HG03025 (cell line): ENCODE measurements at regions not wholly inside any gene's neighbourhood (a gene's known extent, or its start where the extent isn't known, plus 50 kb on each side); places are given as distances from the start of the nearest gene placed in this dataset.
"Not testable (repeated sequence)": the region's sequence is repeated elsewhere in the genome, so short reads cannot be mapped to it uniquely, and the experiment has no call there.

Source experiments
- ATAC-seq: cut with Tn5 transposase; IDR thresholded peaks from one replicate; pipeline ENCODE4 v1.9.1; 2021; ENCODE audit warnings: mild to moderate bottlenecking, moderate library complexity; ENCODE audit not compliant: unreplicated experiment, low FRiP score

DNA sequence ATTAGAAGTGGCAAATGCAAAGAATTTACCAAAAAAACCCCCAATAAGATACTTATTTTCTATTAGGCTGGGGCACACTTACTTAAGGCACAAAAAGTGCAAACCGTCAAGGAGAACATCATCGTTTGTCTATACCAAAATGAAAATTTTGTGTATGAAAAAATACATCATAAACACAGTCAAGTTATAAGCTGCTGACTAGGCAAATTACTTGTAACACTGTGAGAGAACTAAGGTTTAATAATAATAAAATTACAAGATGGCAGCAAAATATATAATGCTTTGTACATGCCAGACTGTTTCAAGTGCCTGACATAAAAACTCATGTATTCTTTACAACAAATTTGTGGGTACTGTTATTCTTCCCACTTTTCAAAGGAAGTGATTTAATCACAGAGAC is 297.2 kb upstream of the CRBN start:
- ATAC-seq = no peak

DNA sequence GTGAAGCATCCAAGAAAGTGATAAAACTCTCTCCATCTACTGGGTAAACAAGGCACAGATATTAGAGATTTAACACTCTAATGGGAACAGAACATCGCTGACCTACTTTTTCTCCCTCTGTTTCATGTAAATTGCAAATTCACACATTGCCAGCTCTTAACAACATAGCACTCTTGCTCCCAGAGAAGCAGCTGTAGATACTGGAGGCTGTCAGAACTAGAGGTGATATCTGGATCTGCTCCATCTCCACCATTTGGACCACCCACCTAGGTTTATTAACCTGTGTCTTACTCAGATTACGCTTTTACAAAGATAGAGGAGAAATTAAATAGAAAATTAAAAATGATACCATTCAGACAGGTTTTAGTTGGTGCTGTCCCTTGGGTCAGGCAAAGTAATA is 289.1 kb upstream of the CRBN start:
- ATAC-seq = no peak

- no peak for ATAC-seq
These were observed 284.6 kb upstream of the CRBN start for GRCh38 chr3:3464131-3464530.

DNA sequence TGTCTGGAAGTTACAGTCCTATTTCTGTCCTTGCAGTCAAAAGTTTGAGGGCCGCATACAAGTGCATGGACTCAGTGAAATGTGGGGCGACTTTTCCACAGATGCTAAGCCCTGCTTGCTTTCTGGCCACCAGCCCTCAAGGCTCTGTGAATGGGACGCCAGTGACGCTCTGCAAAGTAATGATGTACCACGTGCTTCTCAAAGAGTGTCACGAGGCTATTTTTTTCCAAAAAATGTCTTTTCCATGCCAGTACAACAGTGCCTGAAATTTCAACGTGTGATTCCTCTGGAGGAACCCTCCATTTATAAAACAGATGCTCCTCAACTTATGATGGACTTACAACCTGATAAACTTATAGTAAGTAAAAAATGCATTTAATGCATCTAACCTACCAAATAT is 281.8 kb upstream of the CRBN start:
- no peak for ATAC-seq

GRCh38 chr3:3448468-3448867 is 269.0 kb upstream of the CRBN start:
- no peak for ATAC-seq

GRCh38 chr3:3447641-3448040 is 268.1 kb upstream of the CRBN start:
- ATAC-seq = no peak

- ATAC-seq = no peak
These were observed 266.8 kb upstream of the CRBN start for GRCh38 chr3:3446251-3446650.

DNA sequence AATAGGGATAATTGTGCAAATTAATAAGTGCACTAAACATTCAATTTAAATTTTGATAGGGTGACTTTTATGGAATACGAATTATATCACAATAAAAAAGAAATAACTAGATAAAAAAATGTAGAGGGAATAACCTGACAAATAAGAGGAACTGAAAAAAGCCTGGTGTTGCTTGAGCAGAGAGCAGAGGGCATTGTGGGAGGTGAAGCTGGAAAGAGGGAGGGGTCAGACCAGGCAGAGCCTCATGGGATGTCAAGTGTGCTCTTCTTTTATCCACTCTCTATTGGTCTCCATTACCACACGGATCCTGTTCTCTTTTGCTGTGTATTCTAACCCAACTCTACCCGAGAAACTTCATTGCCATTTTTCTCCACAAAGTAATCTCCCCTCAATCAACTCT is 264.0 kb upstream of the CRBN start:
- no peak for ATAC-seq

- no peak for ATAC-seq
These were observed 254.2 kb upstream of the CRBN start for GRCh38 chr3:3433711-3434110.

DNA sequence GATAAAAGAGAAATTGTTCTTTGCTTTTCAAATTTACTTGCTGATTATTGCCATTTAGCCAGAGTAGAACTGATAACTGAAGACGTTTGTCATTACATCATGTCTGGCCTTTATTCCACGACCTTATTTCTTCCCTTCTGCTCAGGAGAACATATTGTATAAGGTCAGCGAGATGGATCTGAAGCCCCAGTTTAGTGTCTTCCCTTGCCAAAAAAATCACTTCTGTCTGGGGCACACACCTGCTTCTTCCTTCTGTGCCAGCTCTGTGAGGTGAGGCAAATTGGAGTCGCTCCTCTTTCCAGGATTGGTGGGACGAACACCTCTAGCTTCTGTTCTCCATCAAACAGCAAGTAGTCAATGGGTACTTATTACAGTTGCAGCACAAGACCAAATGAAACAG is 250.3 kb upstream of the CRBN start:
- ATAC-seq = no peak

- ATAC-seq = not testable (repeated sequence)
These were observed 228.2 kb upstream of the CRBN start for GRCh38 chr3:3407707-3408106.

DNA sequence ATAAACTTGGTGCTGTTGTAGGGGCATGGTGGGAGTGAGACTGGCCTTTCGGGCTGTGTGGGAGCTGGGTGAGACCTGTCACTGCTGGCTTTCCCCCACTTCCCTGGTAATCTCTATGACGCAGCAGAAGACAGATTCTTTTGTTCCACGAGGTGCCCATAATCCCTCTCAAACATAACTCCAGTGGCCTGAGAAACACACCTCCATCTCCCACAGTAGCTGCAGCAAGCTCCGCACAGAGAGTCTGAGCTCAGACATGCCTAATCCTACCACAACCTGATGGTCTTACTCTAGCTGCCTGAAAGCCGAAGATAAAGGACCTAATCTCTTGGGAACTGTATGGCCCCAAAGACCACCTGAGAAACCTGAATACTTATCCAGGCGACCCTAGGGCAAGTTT is 225.6 kb upstream of the CRBN start:
- ATAC-seq = no peak

DNA sequence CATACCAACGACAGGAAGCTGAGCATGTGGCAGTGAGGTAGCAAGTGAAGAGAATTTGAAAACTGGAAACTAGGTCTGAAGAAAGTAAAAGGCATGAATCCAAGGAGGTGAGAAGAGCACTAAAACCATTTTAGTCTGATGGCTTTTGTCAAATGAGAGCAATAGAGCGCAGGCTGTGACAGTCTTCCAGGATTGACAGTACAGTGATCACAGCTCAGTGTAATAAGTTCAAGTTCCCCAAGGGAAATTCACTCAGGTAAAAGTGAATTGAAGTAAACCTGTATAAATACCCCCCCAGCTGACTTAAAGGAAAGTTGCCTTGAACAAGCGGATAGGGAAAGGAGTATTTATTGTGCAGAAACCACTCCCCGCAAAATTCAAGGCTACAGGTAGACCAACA is 224.2 kb upstream of the CRBN start:
- no peak for ATAC-seq

- ATAC-seq = no peak
These were observed 213.5 kb upstream of the CRBN start for GRCh38 chr3:3392946-3393345.

DNA sequence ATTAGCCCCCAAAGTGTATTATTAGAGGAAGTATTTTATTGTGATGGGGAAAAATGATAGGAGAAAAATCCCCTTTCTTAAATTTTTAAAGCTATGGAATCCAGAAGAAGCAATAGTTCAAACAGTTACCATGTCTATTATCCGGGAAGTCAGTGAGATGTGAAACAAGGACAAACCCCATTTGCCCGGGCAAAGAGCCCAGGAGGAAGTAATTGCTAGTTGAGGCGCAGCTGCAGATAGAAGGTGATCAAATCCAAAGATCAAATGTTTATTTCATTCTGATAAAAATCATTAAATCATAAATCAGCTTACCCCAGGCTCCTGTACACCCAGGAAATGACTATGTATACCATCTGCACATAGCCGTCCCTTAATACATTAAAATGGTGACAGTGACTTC is 204.0 kb upstream of the CRBN start:
- no peak for ATAC-seq

DNA sequence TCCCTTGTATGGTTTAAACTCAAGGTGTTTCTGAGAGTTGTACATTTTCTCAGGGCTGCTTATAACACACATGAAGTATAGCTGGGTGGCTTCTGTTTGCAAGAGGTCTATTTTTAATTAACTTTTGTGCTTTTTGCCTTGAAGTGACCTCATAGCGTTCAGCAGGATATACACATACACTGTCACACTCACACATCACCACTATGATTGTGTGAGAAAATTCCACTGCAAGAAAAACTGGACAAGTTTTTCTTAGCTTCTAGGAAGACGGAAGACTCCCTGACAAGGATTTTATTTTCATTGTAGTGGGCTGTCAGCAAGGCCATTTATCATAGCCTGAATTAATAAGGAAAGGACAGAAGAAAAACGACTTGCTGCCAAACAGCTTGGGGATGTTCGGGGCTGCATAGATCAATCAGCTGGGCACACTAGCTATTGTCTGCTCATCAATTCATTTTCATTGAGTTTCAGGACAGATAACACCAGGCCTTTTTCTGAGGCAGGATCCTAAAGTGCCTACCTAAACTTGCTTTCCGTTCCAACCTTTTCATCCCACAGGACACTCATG is 192.8 kb upstream of the CRBN start:
- no peak for ATAC-seq

GRCh38 chr3:3368306-3368705 is 188.8 kb upstream of the CRBN start:
- ATAC-seq = no peak

DNA sequence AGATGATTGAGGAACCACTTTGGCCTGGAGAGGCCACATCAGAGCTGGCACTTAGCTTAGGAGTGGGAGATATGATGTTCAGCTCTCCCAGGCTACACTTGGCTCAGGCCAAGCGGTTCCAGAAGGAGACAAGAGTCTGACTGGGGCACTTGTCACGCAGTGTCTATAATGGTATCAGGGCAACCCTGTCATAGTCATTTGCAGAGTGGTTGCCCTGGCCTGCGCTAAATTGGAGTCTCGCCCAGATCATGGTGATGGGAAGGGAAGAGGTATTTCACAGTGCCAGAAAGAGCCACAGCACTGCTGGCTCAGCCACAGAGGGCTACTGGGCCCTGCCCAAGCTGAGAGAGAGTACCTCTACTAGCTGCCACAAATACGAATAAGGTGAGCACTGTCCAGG is 186.9 kb upstream of the CRBN start:
- ATAC-seq = no peak

- no peak for ATAC-seq
These were observed 186.2 kb upstream of the CRBN start for GRCh38 chr3:3365716-3366115.

GRCh38 chr3:3356846-3357245 is 177.4 kb upstream of the CRBN start:
- ATAC-seq = no peak

GRCh38 chr3:3355442-3355841 is 176.0 kb upstream of the CRBN start:
- ATAC-seq = no peak

DNA sequence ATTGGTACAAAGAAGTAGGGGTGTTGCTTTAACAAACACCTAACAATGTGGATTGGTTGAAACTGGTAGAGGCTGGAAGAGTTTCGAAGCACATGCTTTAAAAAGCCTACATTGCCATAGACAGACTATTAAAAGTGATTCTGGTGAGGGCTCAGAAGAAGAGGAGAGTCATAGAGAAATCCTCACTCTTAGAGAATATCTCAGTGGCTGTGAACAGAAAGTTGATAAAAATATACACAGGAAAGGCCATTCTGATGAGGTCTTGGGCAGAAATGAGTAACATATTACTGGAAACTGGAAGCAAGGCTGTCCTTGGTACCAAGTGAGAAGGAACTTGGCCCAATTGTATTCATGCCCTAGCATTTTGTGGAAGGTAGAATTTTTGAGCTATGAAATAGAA is 173.7 kb upstream of the CRBN start:
- ATAC-seq = peak; percentile 76

DNA sequence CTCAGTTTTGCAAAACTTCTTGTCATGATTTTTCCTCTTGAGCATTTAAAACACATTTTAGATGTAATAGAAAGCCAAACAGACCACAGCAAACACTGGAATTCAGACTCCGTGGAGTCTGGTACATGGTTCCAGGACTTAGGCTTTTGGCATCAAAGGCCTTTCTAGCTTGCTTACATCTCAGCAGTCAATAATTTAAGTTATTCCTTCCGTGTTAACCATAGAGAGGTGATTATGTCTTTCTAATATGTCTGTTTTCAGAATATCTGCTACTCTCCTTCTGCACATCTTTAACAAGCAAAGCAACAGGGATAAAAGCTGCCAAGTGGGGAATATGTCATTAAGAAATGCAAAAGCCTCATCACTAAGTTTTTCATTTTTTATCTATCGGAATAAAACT is 171.7 kb upstream of the CRBN start:
- ATAC-seq = no peak
